ENCODE measurements at regions not wholly inside any gene's neighbourhood (a gene's known extent, or its start where the extent isn't known, plus 50 kb on each side); places are given as distances from the start of the nearest gene placed in this dataset.
A peak's percentile ranks its signal among the peaks of the same experiment; 100 is the strongest.

- H3K4me3 ChIP-seq (ENCODE audit: low read depth, low read length) = no peak overlapping the region
- no peak for DNase-seq (ENCODE audit: low read depth)
These were observed 223.5 kb upstream of the SLC10A2 start for GRCh38 chr13:103289681-103290080.

GRCh38 chr13:103288114-103288513 lies 221.9 kb upstream of the SLC10A2 start:
- DNase-seq (ENCODE audit: low read depth) = no peak
- H3K4me3 ChIP-seq (ENCODE audit: low read depth, low read length) = no peak overlapping the region

GRCh38 chr13:103287659-103288058 lies 221.4 kb upstream of the SLC10A2 start:
- DNase-seq (ENCODE audit: low read depth) = no peak
- no peak overlapping the region for H3K4me3 ChIP-seq (ENCODE audit: low read depth, low read length)

- DNase-seq (ENCODE audit: low read depth) = no peak
- H3K4me3 ChIP-seq (ENCODE audit: low read depth, low read length) = no peak overlapping the region
These were observed 218.2 kb upstream of the SLC10A2 start for GRCh38 chr13:103284466-103284865.

- DNase-seq (ENCODE audit: low read depth) = no peak
- H3K4me3 ChIP-seq (ENCODE audit: low read depth, low read length) = no peak overlapping the region
These were observed 217.2 kb upstream of the SLC10A2 start for GRCh38 chr13:103283451-103283820.

GRCh38 chr13:103282571-103283450 lies 216.6 kb upstream of the SLC10A2 start:
- H3K4me3 ChIP-seq (ENCODE audit: low read depth, low read length) = no peak overlapping the region
- DNase-seq (ENCODE audit: low read depth) = peak; percentile 78

- no peak for DNase-seq (ENCODE audit: low read depth)
- H3K4me3 ChIP-seq (ENCODE audit: low read depth, low read length) = no peak overlapping the region
These were observed 211.9 kb upstream of the SLC10A2 start for GRCh38 chr13:103277959-103278694.

- DNase-seq (ENCODE audit: low read depth) = no peak
These were observed 210.7 kb upstream of the SLC10A2 start for GRCh38 chr13:103276775-103277498.

GRCh38 chr13:103275722-103276121 lies 209.5 kb upstream of the SLC10A2 start:
- no peak overlapping the region for H3K4me3 ChIP-seq (ENCODE audit: low read depth, low read length)
- DNase-seq (ENCODE audit: low read depth) = no peak

More at GRCh38 chr13:103276775-103277498, 210.7 kb upstream of the SLC10A2 start:
- H3K4me3 ChIP-seq (ENCODE audit: low read depth, low read length) = no peak overlapping the region

GRCh38 chr13:103275081-103275480 lies 208.9 kb upstream of the SLC10A2 start:
- DNase-seq (ENCODE audit: low read depth) = no peak
- no peak overlapping the region for H3K4me3 ChIP-seq (ENCODE audit: low read depth, low read length)

GRCh38 chr13:103273825-103274224 lies 207.6 kb upstream of the SLC10A2 start:
- H3K4me3 ChIP-seq (ENCODE audit: low read depth, low read length) = no peak overlapping the region
- no peak for DNase-seq (ENCODE audit: low read depth)

GRCh38 chr13:103272770-103273169 lies 206.6 kb upstream of the SLC10A2 start:
- H3K4me3 ChIP-seq (ENCODE audit: low read depth, low read length) = no peak overlapping the region
- DNase-seq (ENCODE audit: low read depth) = no peak

GRCh38 chr13:103263448-103263847 lies 197.2 kb upstream of the SLC10A2 start:
- DNase-seq (ENCODE audit: low read depth) = no peak
- no peak overlapping the region for H3K4me3 ChIP-seq (ENCODE audit: low read depth, low read length)

- no peak for DNase-seq (ENCODE audit: low read depth)
- H3K4me3 ChIP-seq (ENCODE audit: low read depth, low read length) = no peak overlapping the region
These were observed 189.5 kb upstream of the SLC10A2 start for GRCh38 chr13:103255587-103256301.

- H3K4me3 ChIP-seq (ENCODE audit: low read depth, low read length) = no peak overlapping the region
- DNase-seq (ENCODE audit: low read depth) = no peak
These were observed 183.9 kb upstream of the SLC10A2 start for GRCh38 chr13:103250071-103250470.

GRCh38 chr13:103246581-103247200 lies 180.5 kb upstream of the SLC10A2 start:
- no peak overlapping the region for H3K4me3 ChIP-seq (ENCODE audit: low read depth, low read length)
- no peak for DNase-seq (ENCODE audit: low read depth)

GRCh38 chr13:103243495-103243894 lies 177.3 kb upstream of the SLC10A2 start:
- no peak for DNase-seq (ENCODE audit: low read depth)
- no peak overlapping the region for H3K4me3 ChIP-seq (ENCODE audit: low read depth, low read length)

- DNase-seq (ENCODE audit: low read depth) = no peak
- no peak overlapping the region for H3K4me3 ChIP-seq (ENCODE audit: low read depth, low read length)
These were observed 172.2 kb upstream of the SLC10A2 start for GRCh38 chr13:103238441-103238840.

GRCh38 chr13:103236213-103236612 lies 170.0 kb upstream of the SLC10A2 start:
- peak; percentile 31 for DNase-seq (ENCODE audit: low read depth)
- no peak overlapping the region for H3K4me3 ChIP-seq (ENCODE audit: low read depth, low read length)

Data from skeletal muscle cell (primary cell).